GM13977 (cell line): ENCODE measurements at regions not wholly inside any gene's neighbourhood (a gene's known extent, or its start where the extent isn't known, plus 50 kb on each side); places are given as distances from the start of the nearest gene placed in this dataset.

ENCODE experiments used
- DNase-seq: peaks from one replicate; pipeline ENCODE4 v3.0.0; 2012; ENCODE audit warnings: low spot score
- in situ Hi-C: fragments of 300-500 bp; cut with MboI; formaldehyde crosslinking; loops from one replicate; pipeline ENCODE4 v1.12.0; 2022; ENCODE audit warnings: low sequenced_read_pairs, low pct_unique_long_range_greater_than_20kb, mixed read lengths, inconsistent platforms; ENCODE audit not compliant: unreplicated experiment
- TF ChIP-seq, protein P1 (sequence below): IDR thresholded peaks from 2 replicates; pipeline ENCODE4 v1.5.1; 2012; ENCODE audit warnings: mild to moderate bottlenecking, control low read depth; ENCODE audit not compliant: insufficient read depth; ENCODE audit errors: extremely low read depth, missing control alignments

DNA sequence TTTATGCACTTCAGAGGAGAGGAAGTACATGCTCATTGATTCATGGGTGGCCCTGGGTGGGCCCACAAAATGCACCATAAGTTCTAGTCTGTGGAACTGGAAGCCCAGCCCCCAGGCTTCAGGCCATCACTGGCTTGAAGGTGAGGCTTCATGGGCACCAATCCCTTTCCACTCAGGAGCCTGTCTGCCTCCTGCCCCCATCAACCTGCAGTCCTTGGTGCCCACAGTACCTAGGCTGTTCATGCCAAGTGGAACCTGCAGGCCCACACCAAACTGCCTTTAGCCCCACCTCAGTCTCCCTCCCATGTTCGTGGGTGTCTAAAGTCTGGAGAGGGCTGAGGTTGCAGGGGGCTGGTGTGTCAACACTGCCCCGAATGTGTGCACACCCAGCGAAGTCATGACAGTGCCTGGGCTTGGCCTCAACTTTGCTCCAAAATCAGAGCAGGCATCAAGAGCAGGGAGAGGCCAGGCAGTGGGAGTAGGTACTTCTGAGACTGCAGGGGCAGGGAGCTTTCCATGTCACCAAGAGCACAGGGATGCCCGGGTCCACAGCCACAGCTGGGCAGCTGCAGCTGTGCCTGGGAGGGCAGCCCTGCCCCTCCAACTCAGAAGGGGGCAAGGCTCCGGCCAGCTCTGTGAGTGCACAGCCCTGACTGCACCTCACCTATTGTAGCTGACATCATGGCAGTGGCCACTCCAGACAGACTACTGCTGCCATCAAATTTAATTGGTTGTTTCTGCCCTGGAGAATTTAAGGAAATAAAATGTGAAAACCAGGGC lies 1250.4 kb upstream of the IGFBP7 start:
- TF ChIP-seq, protein P1, sequence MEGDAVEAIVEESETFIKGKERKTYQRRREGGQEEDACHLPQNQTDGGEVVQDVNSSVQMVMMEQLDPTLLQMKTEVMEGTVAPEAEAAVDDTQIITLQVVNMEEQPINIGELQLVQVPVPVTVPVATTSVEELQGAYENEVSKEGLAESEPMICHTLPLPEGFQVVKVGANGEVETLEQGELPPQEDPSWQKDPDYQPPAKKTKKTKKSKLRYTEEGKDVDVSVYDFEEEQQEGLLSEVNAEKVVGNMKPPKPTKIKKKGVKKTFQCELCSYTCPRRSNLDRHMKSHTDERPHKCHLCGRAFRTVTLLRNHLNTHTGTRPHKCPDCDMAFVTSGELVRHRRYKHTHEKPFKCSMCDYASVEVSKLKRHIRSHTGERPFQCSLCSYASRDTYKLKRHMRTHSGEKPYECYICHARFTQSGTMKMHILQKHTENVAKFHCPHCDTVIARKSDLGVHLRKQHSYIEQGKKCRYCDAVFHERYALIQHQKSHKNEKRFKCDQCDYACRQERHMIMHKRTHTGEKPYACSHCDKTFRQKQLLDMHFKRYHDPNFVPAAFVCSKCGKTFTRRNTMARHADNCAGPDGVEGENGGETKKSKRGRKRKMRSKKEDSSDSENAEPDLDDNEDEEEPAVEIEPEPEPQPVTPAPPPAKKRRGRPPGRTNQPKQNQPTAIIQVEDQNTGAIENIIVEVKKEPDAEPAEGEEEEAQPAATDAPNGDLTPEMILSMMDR: no peak
- DNase-seq: no peak
- in situ Hi-C loops: no loop called here

DNA sequence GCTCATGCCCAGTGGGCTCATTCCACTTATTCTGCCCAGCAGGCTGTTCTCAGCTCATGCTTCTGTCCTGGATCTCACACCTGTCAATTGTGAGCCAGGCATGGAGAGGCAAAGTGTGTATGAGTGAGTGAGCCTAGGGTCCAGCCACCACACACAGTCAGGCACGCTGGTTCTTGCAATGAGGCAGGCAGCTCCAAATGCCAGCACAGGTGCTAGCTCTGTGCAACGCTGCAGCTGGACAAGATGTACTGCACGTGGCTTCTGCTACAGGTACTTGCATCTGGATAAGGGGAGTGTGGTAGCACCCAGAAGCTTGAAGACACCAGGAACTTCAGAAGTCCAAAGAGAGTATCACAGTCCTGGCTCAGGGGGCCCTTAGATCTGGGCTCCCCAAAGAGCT lies 1249.4 kb upstream of the IGFBP7 start:
- no peak for DNase-seq
- in situ Hi-C loops: no loop called here
- TF ChIP-seq, protein P1: no peak

DNA sequence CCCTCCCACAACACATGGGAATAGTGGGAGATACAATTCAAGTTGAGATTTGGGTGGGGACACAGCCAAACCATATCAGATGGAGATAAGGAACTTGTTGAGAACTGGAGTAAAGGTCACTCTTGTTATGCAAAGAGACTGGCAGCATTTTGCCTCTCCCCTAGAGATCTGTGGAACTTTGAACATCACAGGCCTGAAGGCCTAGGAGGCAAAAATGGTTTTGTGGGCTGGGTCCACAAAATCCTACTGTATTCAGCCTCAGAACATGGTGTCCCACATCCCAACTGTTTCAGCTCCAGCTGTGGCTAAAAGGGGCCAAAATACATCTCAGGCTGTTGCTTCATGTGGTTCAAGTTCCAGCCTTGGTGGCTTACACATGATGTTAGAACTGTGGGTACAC lies 1247.8 kb upstream of the IGFBP7 start:
- in situ Hi-C loops: no loop called here
- TF ChIP-seq, protein P1: no peak
- no peak for DNase-seq

DNA sequence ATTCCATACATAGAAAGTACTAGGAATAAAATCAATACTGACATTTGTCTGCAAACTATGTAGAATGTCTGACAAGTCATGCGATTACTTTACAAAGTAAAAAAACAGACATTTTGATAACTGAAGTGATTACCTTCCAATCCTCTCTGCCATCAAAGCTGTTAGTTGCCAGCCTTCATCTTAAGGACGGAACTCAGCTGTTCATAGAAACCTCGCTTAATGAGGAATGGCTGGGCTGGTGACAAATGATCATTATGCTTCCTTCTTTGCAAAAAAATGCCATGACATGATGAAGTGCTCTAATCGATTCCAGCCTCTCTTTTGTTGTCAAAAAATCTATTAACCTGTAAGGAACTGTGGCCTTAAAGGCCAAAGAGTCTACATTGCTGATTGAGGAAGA lies 1214.9 kb upstream of the IGFBP7 start:
- in situ Hi-C loops: no loop called here
- TF ChIP-seq, protein P1: no peak
- no peak for DNase-seq

DNA sequence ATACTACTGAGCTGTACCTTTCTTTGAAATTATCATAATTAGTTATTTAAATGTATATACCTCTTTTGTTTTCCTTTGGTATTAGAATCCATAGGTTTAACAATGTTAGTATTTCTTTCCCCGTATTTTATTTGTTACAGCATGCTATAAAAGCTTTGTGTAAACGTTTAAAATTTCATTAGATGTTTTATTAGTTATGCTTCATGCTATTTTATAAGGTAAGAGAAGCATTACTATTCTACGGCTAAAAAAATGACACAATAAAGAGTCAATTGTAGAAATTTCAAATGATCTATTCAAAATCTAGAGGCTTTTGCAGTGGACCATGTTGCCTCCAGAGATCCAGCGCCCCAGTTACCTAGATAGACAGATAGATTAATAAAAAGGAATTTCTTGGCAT lies 1203.3 kb upstream of the IGFBP7 start:
- in situ Hi-C loops: no loop called here
- no peak for DNase-seq
- TF ChIP-seq, protein P1: no peak

DNA sequence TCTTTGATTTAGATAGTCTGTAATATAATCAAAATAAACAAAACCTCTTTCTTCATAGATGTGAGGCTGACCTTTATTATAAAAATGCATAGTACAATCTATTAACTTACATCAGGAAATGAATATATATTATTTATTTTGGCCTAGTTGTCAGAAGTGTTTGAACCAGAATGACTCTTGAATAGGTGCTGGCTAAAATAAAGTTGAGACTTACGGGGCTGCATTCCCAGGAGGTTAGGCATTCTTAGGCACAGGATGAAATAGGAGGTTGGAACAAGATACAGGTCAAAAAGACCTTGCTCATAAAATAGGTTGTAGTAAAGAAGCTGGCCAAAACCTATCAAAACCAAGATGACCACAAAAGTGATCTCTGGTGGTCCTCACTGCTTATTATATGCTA lies 1193.3 kb upstream of the IGFBP7 start:
- TF ChIP-seq, protein P1: no peak
- in situ Hi-C loops: no loop called here
- DNase-seq: no peak
